Left lung (tissue), 4 donors: ENCODE measurements at regions not wholly inside any gene's neighbourhood (a gene's known extent, or its start where the extent isn't known, plus 50 kb on each side); places are given as distances from the start of the nearest gene placed in this dataset.

Experiments used
- ATAC-seq: fragments of 200-7000 bp; cut with Tn5 transposase; one replicate; pipeline ENCODE4 v1.9.1; 2020; ENCODE audit warnings: moderate library complexity
- DNase-seq, 4 donors: peaks; one replicate each; pipeline ENCODE4 v3.0.0-alpha.2; 2013 to 2020
- H3K27ac ChIP-seq, 2 donors: fragments of 200-600 bp; sonication (generic) in 1 of 2; one replicate each; pipeline versions ENCODE4 v1.5.0 to v1.8.0; 2020 to 2021
- H3K27me3 ChIP-seq, 2 donors: fragments of 200-600 bp; sonication (generic) in 1 of 2; one replicate each; pipeline versions ENCODE4 v1.5.0 to v1.8.0; 2020 to 2021
- H3K36me3 ChIP-seq, 2 donors: fragments of 200-600 bp; sonication (generic) in 1 of 2; one replicate each; pipeline versions ENCODE4 v1.5.0 to v1.8.0; 2020 to 2021
- H3K4me1 ChIP-seq, 2 donors: fragments of 200-600 bp; one replicate each; pipeline ENCODE4 v1.8.0; 2021
- H3K4me3 ChIP-seq, 2 donors: fragments of 200-600 bp; sonication (generic) in 1 of 2; one replicate each; pipeline versions ENCODE4 v1.5.0 to v1.8.0; 2020 to 2021; ENCODE audit warnings: mild to moderate bottlenecking in 1 of 2
- H3K9me3 ChIP-seq, 2 donors: fragments of 200-600 bp; sonication (generic) in 1 of 2; one replicate each; pipeline versions ENCODE4 v1.5.0 to v1.8.0; 2020 to 2021
- CTCF ChIP-seq, 2 donors: fragments of 200-600 bp; sonication (generic) in 1 of 2; IDR thresholded peaks; one replicate each; pipeline versions ENCODE4 v1.5.0 to v1.8.0; 2021; ENCODE audit warnings: antibody characterized with exemption in 2 of 2
- intact Hi-C, 2 donors: fragments of 100-400 bp; cut with DNase I; formaldehyde crosslinking; loops; one replicate each; pipeline versions ENCODE4 v1.11.2 to v1.14.2; 2022
- donor health status: DM: no; HTN: yes; CAD: no.
- donor health status: DM: no; HTN: no; CAD: no.

- intact Hi-C loops: no loop called here
- no peak overlapping the region for H3K4me3 ChIP-seq
- H3K27me3 ChIP-seq: no peaks in the 10 kb centered on the region
- ATAC-seq (no peak), DNase-seq (no peak)
- no peaks in the 10 kb centered on the region for H3K36me3 ChIP-seq
- no peak for TF ChIP-seq CTCF (IDR thresholded peaks at IDR 0.05)
- H3K9me3 ChIP-seq: peaks cover 0 to 2% of the 10 kb centered on the region in 2 donors
- no peak overlapping the region for H3K27ac ChIP-seq
- H3K4me1 ChIP-seq: no peaks in the 10 kb centered on the region
Measured at GRCh38 chr9:82791692-82792091, 271.2 kb downstream of the RASEF start.

GRCh38 chr9:82797534-82797933, 265.4 kb downstream of the RASEF start:
- no peaks in the 10 kb centered on the region for H3K4me1 ChIP-seq
- H3K9me3 ChIP-seq: no peaks in the 10 kb centered on the region
- ATAC-seq (no peak), DNase-seq (peak in 2 of 4 donors; percentile 62 to 69)
- no peak overlapping the region for H3K4me3 ChIP-seq
- no peak for TF ChIP-seq CTCF (IDR thresholded peaks at IDR 0.05)
- H3K36me3 ChIP-seq: no peaks in the 10 kb centered on the region
- no peak overlapping the region for H3K27ac ChIP-seq
- intact Hi-C loops: no loop called here
- no peaks in the 10 kb centered on the region for H3K27me3 ChIP-seq

GRCh38 chr9:82799286-82799685, 263.7 kb downstream of the RASEF start:
- DNase-seq: no peak
- no peaks in the 10 kb centered on the region for H3K9me3 ChIP-seq
- H3K4me3 ChIP-seq: no peak overlapping the region
- H3K4me1 ChIP-seq: no peaks in the 10 kb centered on the region
- TF ChIP-seq CTCF (IDR thresholded peaks at IDR 0.05): no peak
- no peak overlapping the region for H3K27ac ChIP-seq
- no peaks in the 10 kb centered on the region for H3K27me3 ChIP-seq
- no peak for ATAC-seq
- intact Hi-C loops: no loop called here
- H3K36me3 ChIP-seq: no peaks in the 10 kb centered on the region

GRCh38 chr9:82805027-82805426, 257.9 kb downstream of the RASEF start:
- Histone ChIP-seq H3K36me3 (no peaks in the 10 kb centered on the region), H3K9me3 (no peaks in the 10 kb centered on the region), H3K27me3 (no peaks in the 10 kb centered on the region), H3K27ac (no peak overlapping the region), H3K4me3 (no peak overlapping the region), H3K4me1 (no peaks in the 10 kb centered on the region)
- DNase-seq (no peak), ATAC-seq (no peak)
- intact Hi-C loops: no loop called here
- TF ChIP-seq CTCF (IDR thresholded peaks at IDR 0.05): no peak

GRCh38 chr9:82808478-82808877, 254.5 kb downstream of the RASEF start:
- Histone ChIP-seq H3K36me3 (no peaks in the 10 kb centered on the region), H3K27ac (no peak overlapping the region), H3K27me3 (no peaks in the 10 kb centered on the region), H3K4me3 (no peak overlapping the region), H3K9me3 (no peaks in the 10 kb centered on the region), H3K4me1 (no peaks in the 10 kb centered on the region)
- ATAC-seq (no peak), DNase-seq (no peak)
- intact Hi-C loops: no loop called here
- TF ChIP-seq CTCF (IDR thresholded peaks at IDR 0.05): no peak
